K562 (cell line): ENCODE measurements at regions not wholly inside any gene's neighbourhood (a gene's known extent, or its start where the extent isn't known, plus 50 kb on each side); places are given as distances from the start of the nearest gene placed in this dataset.

Experiments used
- ATAC-seq: fragments of 200-7000 bp; cut with Tn5 transposase; 3 replicates; pipeline ENCODE4 v1.9.1; 2020; ENCODE audit warnings: moderate library complexity
- BruUV-seq: library from RNA; stranded (reverse); fragments of 400-500 nt; replicated peaks from 2 replicates; lab custom pipeline; 2021; lab: Mats Ljungman, UMichigan
- CTCF ChIA-PET: fragments of 300-600 bp; formaldehyde crosslinking; extraction: SDS; loops from one replicate; lab custom pipeline; 2021; ENCODE audit warnings: low intra/inter-chr PET ratio; lab: Yijun Ruan, JAX
- POLR2A ChIA-PET: fragments of 300-600, 350-650 bp; sonication (Branson Sonifier 250); formaldehyde crosslinking; extraction: SDS; loops from one replicate; lab custom pipeline; 2021; ENCODE audit warnings: antibody characterized with exemption, inconsistent platforms; lab: Yijun Ruan, JAX
- DNase-seq, 4 experiments: peaks; one replicate each; pipeline versions ENCODE4 v3.0.0 to v3.0.0-alpha.2; 2011 to 2018; ENCODE audit warnings: low spot score in 3 of 4, mixed read lengths in 3 of 4; ENCODE audit errors: extremely low read depth in 1 of 4
- FAIRE-seq: peaks from 2 replicates; lab custom pipeline; 2011; peaks lifted over from hg19 to GRCh38; lab: Jason Lieb, UNC
- H2AFZ ChIP-seq: 2 replicates; pipeline ENCODE4 v1.6.0; 2011; ENCODE audit warnings: low read depth, low read length, control low read depth, inconsistent platforms
- H3K27ac ChIP-seq: fragments of 200-600 bp; 3 replicates; pipeline ENCODE4 v1.8.0; 2011; ENCODE audit warnings: low read depth, mild to moderate bottlenecking, control low read depth, inconsistent platforms, low read length, moderate library complexity, mixed read lengths; ENCODE audit errors: extremely low read depth
- H3K27me3 ChIP-seq, 2 experiments: fragments of 300-600 bp in 1 of 2; 2 replicates in 1 of 2; 3 replicates in 1 of 2; pipeline versions ENCODE4 v1.6.0 to v1.8.0; 2011; ENCODE audit warnings: inconsistent platforms in 2 of 2, low read length in 2 of 2, mild to moderate bottlenecking in 1 of 2, mixed read lengths in 1 of 2, moderate library complexity in 1 of 2; ENCODE audit not compliant: control insufficient read depth in 2 of 2, insufficient read depth in 2 of 2
- H3K36me3 ChIP-seq: fragments of 300-600 bp; 3 replicates; pipeline ENCODE4 v1.8.0; 2011; ENCODE audit warnings: mild to moderate bottlenecking, low read length, inconsistent platforms; ENCODE audit not compliant: control insufficient read depth, insufficient read depth
- H3K4me1 ChIP-seq, 2 experiments: fragments of 200-600 bp in 1 of 2; replicated peaks in 1 of 2; 2 replicates in 1 of 2; 3 replicates in 1 of 2; pipeline versions ENCODE4 v1.5.1 to v1.8.0; 2011; ENCODE audit warnings: inconsistent platforms in 2 of 2, low read length in 2 of 2, mild to moderate bottlenecking in 1 of 2, mixed read lengths in 1 of 2, moderate library complexity in 1 of 2; ENCODE audit not compliant: control insufficient read depth in 2 of 2, insufficient read depth in 2 of 2
- H3K4me2 ChIP-seq: 2 replicates; pipeline ENCODE4 v1.6.1; 2011; ENCODE audit warnings: low read length, control low read depth, inconsistent platforms, mixed read lengths; ENCODE audit not compliant: insufficient read depth
- H3K4me3 ChIP-seq: fragments of 200-600 bp; sonication (generic), shearing (Covaris generic); 2 replicates; pipeline ENCODE4 v1.5.1; 2016; ENCODE audit warnings: control low read depth, inconsistent platforms
- H3K79me2 ChIP-seq: fragments of 200-600 bp; 3 replicates; pipeline ENCODE4 v1.8.0; 2011; ENCODE audit warnings: low read length, inconsistent platforms; ENCODE audit not compliant: control insufficient read depth, insufficient read depth
- H3K9ac ChIP-seq, 2 experiments: 2 replicates each; pipeline versions ENCODE4 v1.6.0 to v1.6.1; 2011; ENCODE audit warnings: low read depth in 2 of 2, low read length in 2 of 2, control low read depth in 1 of 2, inconsistent platforms in 1 of 2, mild to moderate bottlenecking in 1 of 2, mixed read lengths in 1 of 2; ENCODE audit not compliant: insufficient read depth in 1 of 2
- H3K9me1 ChIP-seq: one replicate; pipeline ENCODE4 v1.6.0; 2011; ENCODE audit warnings: inconsistent platforms, mild to moderate bottlenecking, low read length, moderate library complexity; ENCODE audit not compliant: control insufficient read depth, insufficient read depth
- H3K9me3 ChIP-seq: replicated peaks from 2 replicates; pipeline ENCODE4 v1.5.1; 2011; ENCODE audit warnings: low read depth, low read length, inconsistent platforms; ENCODE audit not compliant: control insufficient read depth, insufficient read depth
- H4K20me1 ChIP-seq: replicated peaks from 2 replicates; pipeline ENCODE4 v1.6.1; 2011; ENCODE audit warnings: low read length, inconsistent platforms, mixed read lengths; ENCODE audit not compliant: control insufficient read depth, insufficient read depth
- ARID1B ChIP-seq: fragments of 450-650 bp; IDR thresholded peaks from 2 replicates; pipeline ENCODE4 v1.6.1; 2016; ENCODE audit warnings: antibody characterized with exemption, mild to moderate bottlenecking, inconsistent platforms
- CEBPB ChIP-seq: fragments of 450-650 bp; IDR thresholded peaks from 2 replicates; pipeline ENCODE4 v1.6.1; 2016; ENCODE audit warnings: missing genetic modification characterization, missing compliant biosample characterization
- CHD2 ChIP-seq: IDR thresholded peaks from 2 replicates; pipeline ENCODE4 v1.6.1; 2011; ENCODE audit warnings: low read depth, low read length
- HLTF ChIP-seq: fragments of 450-650 bp; IDR thresholded peaks from 2 replicates; pipeline ENCODE4 v1.6.1; 2016
- RBM22 ChIP-seq: fragments of 200-400 bp; formaldehyde crosslinking; IDR thresholded peaks from 2 replicates; pipeline ENCODE4 v1.6.1; 2018; ENCODE audit warnings: low read length, low read depth; ENCODE audit not compliant: poor library complexity, severe bottlenecking
- RHOXF2B ChIP-seq: fragments of 250-450 bp; sonication (Bioruptor Pico); conservative IDR thresholded peaks from 2 replicates; pipeline ENCODE4 v1.5.1; 2021
- SP1 ChIP-seq: sonication (generic); formaldehyde crosslinking; IDR thresholded peaks from 2 replicates; pipeline ENCODE4 v1.8.1; 2022; ENCODE audit warnings: mild to moderate bottlenecking, missing genetic modification reagents
- ZFP91 ChIP-seq: sonication (generic); formaldehyde crosslinking; IDR thresholded peaks from 2 replicates; pipeline ENCODE4 v1.8.0; 2022; ENCODE audit warnings: mild to moderate bottlenecking, missing genetic modification reagents
- ZNF354B ChIP-seq: fragments of 250-450 bp; sonication (Bioruptor Pico); IDR thresholded peaks from 2 replicates; pipeline ENCODE4 v1.4.0; 2020
- WGBS: fragments of 100-300 bp; shearing (Covaris generic); methylation state at CpG from one replicate; pipeline ENCODE4 v1.1.6; 2016; ENCODE audit warnings: low coverage, mixed read lengths; ENCODE audit not compliant: insufficient coverage; ENCODE audit errors: missing lambda C conversion rate; 5-methylcytosine and 5-hydroxymethylcytosine counted together
- in situ Hi-C: fragments of 300-500 bp; cut with MboI; formaldehyde crosslinking; loops from 4 replicates; pipeline ENCODE4 v1.15.0; 2018; ENCODE audit warnings: inconsistent platforms, mixed read lengths
- intact Hi-C: fragments of 100-400 bp; cut with micrococcal nuclease; formaldehyde crosslinking; loops from 2 replicates; pipeline ENCODE4 v1.14.2; 2022
- TF ChIP-seq, protein P1 (sequence below): fragments of 250-450 bp; sonication (Bioruptor Pico); IDR thresholded peaks from 2 replicates; pipeline ENCODE4 v1.8.0; 2022; ENCODE audit warnings: moderate library complexity, mild to moderate bottlenecking, inconsistent platforms

GRCh38 chr12:92072112-92072511 lies 73.5 kb downstream of the BTG1 start (continued):
- TF ChIP-seq, protein P1, sequence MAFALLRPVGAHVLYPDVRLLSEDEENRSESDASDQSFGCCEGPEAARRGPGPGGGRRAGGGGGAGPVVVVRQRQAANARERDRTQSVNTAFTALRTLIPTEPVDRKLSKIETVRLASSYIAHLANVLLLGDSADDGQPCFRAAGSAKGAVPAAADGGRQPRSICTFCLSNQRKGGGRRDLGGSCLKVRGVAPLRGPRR (CRISPR knock-in tag): no peak
- TF ChIP-seq SP1 (no peak), RBM22 (no peak), ZFP91 (no peak), HLTF (no peak), ZNF354B (CRISPR knock-in tag) (no peak), ARID1B (no peak), CHD2 (no peak)
- TF ChIP-seq, all 486 proteins: peak for 0

GRCh38 chr12:92070864-92071445 lies 74.7 kb downstream of the BTG1 start:
- in situ Hi-C loops: no loop called here
- Histone ChIP-seq H3K9me3 (no peaks in the 10 kb centered on the region; the same call in 1 of the 2 replicates), H3K27me3 (no peaks in the 10 kb centered on the region), H3K9me1 (no peaks in the 10 kb centered on the region), H3K4me3 (no peak overlapping the region), H2AFZ (no peak overlapping the region), H3K36me3 (no peaks in the 10 kb centered on the region), H3K27ac (no peak overlapping the region), H3K4me2 (no peak overlapping the region), H3K4me1 (peaks cover 0 to 8% of the 10 kb centered on the region in 2 experiments; a peak in 3 of 5 replicates), H3K9ac (no peak overlapping the region), H4K20me1 (no peaks in the 10 kb centered on the region), H3K79me2 (no peaks in the 10 kb centered on the region)
- CTCF ChIA-PET: no interaction called here
- POLR2A ChIA-PET: interaction anchor here (0.6 kb wide), 1 partner anchor 67 kb away, joined by 3 read pairs; no protein-coding TSS in a partner anchor
- DNase-seq (no peak), FAIRE-seq (no peak), ATAC-seq (no peak)
- 81% methylated on average over 6 of the region's 6 CpGs for WGBS
- no peak for TF ChIP-seq RHOXF2B (CRISPR knock-in tag)
- peak; percentile 66 for TF ChIP-seq CEBPB
- BruUV-seq: no TSS peak
- intact Hi-C loops: no loop called here
